ENCODE measurements at regions not wholly inside any gene's neighbourhood (a gene's known extent, or its start where the extent isn't known, plus 50 kb on each side); places are given as distances from the start of the nearest gene placed in this dataset.

- H3K4me3 ChIP-seq (ENCODE audit: low read depth, low read length) = no peak overlapping the region
- no peak for TF ChIP-seq CTCF (conservative IDR thresholded peaks at IDR 0.05; ENCODE audit: low read depth, low read length)
- no peak for DNase-seq (ENCODE audit: low read depth)
These were observed 360.8 kb upstream of the MCTP2 start for GRCh38 chr15:93870583-93870982.

DNA sequence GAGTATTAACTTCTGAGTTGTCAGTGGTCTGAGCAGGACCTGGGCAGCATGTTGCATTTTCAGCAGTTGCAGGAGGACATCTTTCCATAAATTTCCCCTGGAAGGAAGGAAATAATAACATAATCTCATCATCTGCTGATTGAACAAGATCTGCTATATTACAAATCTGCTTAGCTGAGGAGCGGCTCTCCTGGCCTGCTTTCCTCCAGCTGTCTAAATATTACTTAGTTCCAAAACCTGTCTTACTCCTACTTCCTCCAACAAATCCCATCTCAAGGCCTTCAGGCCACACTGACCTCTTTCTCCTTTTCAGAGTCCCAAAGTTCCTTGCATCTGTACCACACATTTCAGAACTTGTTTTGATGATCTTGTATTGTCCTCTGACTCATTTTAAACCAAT, 364.4 kb upstream of the MCTP2 start:
- no peak for TF ChIP-seq CTCF (conservative IDR thresholded peaks at IDR 0.05; ENCODE audit: low read depth, low read length)
- H3K4me3 ChIP-seq (ENCODE audit: low read depth, low read length) = no peak overlapping the region
- no peak for DNase-seq (ENCODE audit: low read depth)

DNA sequence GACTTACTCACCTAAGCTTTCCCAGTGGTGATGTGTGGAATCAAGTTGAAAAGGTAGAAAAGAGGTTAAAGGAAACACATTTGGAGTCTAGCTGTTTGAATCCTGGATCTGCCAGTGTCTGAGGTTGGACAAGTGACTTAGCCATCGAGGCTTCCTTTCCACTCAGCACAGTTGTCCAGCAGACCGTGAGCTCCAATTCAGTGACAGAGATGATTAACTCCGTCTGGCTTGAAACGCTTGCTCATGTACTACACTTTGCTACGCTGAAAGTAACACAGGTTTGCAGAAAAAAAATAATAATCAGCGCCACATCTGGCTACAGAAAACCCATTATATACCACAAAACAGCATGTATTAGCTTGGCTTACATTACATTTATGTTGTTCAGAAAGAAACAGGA, 364.9 kb upstream of the MCTP2 start:
- DNase-seq (ENCODE audit: low read depth) = no peak
- no peak for TF ChIP-seq CTCF (conservative IDR thresholded peaks at IDR 0.05; ENCODE audit: low read depth, low read length)

GRCh38 chr15:93865586-93865985, 365.8 kb upstream of the MCTP2 start:
- no peak for TF ChIP-seq CTCF (conservative IDR thresholded peaks at IDR 0.05; ENCODE audit: low read depth, low read length)
- DNase-seq (ENCODE audit: low read depth) = no peak
- H3K4me3 ChIP-seq (ENCODE audit: low read depth, low read length) = no peak overlapping the region

More for the DNA sequence above, 364.9 kb upstream of the MCTP2 start:
- H3K4me3 ChIP-seq (ENCODE audit: low read depth, low read length) = no peak overlapping the region

DNA sequence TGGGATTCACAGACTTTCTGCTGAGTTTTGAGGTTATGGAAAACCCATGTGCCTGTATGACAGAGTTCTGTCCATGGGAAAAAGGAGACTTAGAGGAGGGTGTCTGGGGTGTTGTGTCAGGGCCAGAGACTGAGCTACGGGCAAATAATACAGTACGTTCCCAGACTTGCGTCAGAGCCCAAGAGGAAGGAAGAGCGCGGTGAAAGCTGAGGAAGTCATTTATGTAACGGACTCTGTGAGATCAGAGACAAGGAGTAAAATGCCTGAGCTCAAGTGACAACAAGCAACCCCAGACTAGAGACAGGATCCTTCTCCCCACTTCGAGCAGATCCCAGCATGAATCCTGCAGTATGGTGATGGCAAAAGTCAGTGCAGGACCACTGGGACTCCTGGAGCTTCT, 368.6 kb upstream of the MCTP2 start:
- TF ChIP-seq CTCF (conservative IDR thresholded peaks at IDR 0.05; ENCODE audit: low read depth, low read length) = no peak
- no peak overlapping the region for H3K4me3 ChIP-seq (ENCODE audit: low read depth, low read length)
- no peak for DNase-seq (ENCODE audit: low read depth)

GRCh38 chr15:93861956-93862741, 369.2 kb upstream of the MCTP2 start:
- H3K4me3 ChIP-seq (ENCODE audit: low read depth, low read length) = no peak overlapping the region
- no peak for DNase-seq (ENCODE audit: low read depth)
- no peak for TF ChIP-seq CTCF (conservative IDR thresholded peaks at IDR 0.05; ENCODE audit: low read depth, low read length)

DNA sequence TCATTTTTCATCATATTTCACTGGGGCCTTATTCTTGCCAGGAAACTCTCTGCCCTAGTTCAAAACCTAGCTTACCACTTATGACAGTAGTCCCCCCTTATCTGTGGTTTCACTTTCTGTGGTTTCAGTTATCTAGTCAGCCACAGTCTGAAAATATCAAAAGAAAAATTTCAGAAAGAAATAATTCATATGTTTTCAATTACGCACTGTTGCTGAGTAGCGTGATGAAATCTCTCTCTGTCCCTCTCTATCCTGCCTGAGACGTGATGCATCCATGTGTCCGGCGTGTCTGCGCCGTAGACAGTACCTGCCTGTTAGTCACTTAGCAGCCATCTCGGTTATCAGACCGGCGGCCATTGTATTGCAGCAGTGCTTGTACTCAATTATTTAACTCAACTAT, 369.9 kb upstream of the MCTP2 start:
- TF ChIP-seq CTCF (conservative IDR thresholded peaks at IDR 0.05; ENCODE audit: low read depth, low read length) = no peak
- no peak overlapping the region for H3K4me3 ChIP-seq (ENCODE audit: low read depth, low read length)
- no peak for DNase-seq (ENCODE audit: low read depth)

All from choroid plexus epithelial cell (primary cell).